NCI-H1048 (cell line): ENCODE measurements at regions not wholly inside any gene's neighbourhood (a gene's known extent, or its start where the extent isn't known, plus 50 kb on each side); places are given as distances from the start of the nearest gene placed in this dataset.
"Not testable (repeated sequence)": the region's sequence is repeated elsewhere in the genome, so short reads cannot be mapped to it uniquely, and the experiment has no call there.

Source experiments
- DNase-seq: peaks from one replicate; lab custom pipeline; 2025; lab: John Stamatoyannopoulos, UW

DNA sequence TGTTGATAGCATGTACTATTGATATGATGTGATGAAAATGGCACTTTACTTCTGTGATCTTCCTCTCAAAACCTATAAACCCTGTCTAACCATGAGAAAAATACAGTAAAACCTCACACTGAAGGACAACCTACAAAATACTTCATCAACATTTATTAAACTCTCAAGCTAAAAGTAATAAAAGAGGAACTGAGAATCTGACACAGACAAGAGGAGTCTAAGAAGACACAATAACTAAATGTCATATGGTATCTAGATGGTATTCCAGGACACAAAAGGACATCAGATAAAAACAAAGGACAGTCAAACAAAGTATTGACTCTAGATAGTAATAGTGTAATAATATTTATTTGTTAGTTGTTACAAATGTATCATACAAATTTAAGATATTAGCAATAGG lies 655.3 kb downstream of the SH3BGRL start:
- no peak for DNase-seq

- DNase-seq: no peak
Observed at GRCh38 chrX:81866873-81867272, 665.0 kb downstream of the SH3BGRL start.

- DNase-seq: no peak
Observed at GRCh38 chrX:81868979-81869378, 667.1 kb downstream of the SH3BGRL start.

GRCh38 chrX:81874807-81875206 lies 672.9 kb downstream of the SH3BGRL start:
- DNase-seq: no peak

GRCh38 chrX:81875800-81876199 lies 673.9 kb downstream of the SH3BGRL start:
- DNase-seq: no peak

GRCh38 chrX:81876437-81876836 lies 674.5 kb downstream of the SH3BGRL start:
- DNase-seq: no peak

GRCh38 chrX:81890521-81890920 lies 688.6 kb downstream of the SH3BGRL start:
- no peak for DNase-seq

- DNase-seq: no peak
Observed at GRCh38 chrX:81900522-81900921, 698.6 kb downstream of the SH3BGRL start.

DNA sequence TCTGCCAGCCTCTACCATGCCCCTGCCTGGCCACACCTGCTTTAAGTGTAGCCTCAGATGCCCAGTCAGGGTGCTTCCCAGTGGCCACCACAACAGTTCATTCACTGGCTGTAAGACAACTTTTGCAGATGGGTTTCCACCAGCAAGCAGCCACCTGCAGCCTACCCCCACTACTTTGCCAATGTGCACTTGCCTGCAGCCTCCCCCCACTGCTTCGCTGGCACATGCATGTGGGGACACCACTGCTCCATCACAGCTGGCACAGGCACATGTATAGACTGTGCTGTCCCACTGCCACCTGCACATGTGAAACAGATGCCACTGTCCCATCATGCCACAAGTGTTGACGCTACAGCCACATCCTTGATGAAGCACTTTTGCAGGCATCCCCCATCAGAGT lies 723.9 kb downstream of the SH3BGRL start:
- no peak for DNase-seq

DNA sequence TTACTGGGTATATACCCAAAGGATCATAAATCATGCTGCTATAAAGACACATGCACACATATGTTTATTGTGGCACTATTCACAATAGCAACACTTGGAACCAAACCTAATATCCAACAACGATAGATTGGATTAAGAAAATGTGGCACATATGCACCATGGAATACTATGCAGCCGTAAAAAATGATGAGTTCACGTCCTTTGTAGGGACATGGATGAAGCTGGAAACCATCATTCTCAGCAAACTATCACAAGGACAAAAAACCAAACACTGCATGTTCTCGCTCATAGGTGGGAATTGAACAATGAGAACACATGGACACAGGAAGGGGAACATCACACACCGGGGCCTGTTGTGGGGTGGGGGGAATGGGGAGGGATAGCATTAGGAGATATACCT lies 744.0 kb downstream of the SH3BGRL start:
- not testable (repeated sequence) for DNase-seq

GRCh38 chrX:81957318-81957717 lies 755.4 kb downstream of the SH3BGRL start:
- DNase-seq: no peak

- no peak for DNase-seq
Observed at GRCh38 chrX:81957900-81958545, 756.1 kb downstream of the SH3BGRL start.

DNA sequence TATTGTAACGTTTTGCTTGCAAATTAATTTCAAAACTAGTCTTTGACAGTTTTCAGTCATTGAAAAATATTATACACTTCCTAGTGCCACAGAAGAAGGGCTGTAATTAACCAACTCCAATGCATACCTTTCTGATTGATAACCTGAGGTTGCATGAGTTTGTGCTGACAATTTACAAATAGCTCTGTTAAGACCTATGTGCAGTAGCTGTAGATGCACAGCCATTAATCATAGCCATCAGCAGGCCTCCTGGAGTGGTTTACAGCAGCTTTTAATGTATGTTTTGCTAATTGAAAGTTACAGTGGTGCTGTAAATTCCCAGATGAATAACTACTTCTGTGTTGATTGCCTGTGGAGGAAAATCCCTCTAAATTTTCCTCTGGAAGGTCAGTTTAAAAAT lies 758.1 kb downstream of the SH3BGRL start:
- DNase-seq: no peak

DNA sequence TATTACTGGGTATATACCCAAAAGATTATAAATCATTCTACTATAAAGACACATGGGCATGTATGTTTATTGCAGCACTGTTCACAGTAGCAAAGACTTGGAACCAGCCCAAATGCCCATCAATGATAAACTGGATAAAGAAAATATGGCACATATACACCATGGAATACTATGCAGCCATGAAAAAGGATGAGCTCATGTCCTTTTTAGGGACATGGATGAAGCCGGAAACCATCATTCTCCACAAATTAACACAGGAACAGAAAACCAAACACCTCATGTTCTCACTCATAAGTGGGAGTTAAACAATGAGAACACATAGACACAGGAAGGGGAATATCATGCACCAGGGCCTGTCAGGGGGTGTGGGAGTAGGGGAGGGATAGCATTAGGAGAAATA lies 772.5 kb downstream of the SH3BGRL start:
- DNase-seq: not testable (repeated sequence)

- no peak for DNase-seq
Observed at GRCh38 chrX:81979806-81980515, 778.1 kb downstream of the SH3BGRL start.

DNA sequence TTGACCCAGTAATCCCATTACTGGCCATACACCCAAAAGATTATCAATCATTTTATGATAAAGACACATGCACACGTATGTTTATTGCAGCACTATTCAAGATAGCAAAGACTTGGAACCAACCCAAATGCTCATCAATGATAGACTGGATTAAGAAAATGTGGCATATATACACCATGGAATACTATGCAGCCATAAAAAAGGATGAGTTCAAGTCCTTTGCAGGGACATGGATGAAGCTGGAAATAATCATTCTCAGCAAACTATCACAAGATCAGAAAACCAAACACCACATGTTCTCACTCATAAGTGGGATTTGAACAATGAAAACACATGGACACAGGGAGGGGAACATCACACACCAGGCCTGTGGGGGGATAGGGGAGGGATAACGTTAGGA lies 785.3 kb downstream of the SH3BGRL start:
- not testable (repeated sequence) for DNase-seq

DNA sequence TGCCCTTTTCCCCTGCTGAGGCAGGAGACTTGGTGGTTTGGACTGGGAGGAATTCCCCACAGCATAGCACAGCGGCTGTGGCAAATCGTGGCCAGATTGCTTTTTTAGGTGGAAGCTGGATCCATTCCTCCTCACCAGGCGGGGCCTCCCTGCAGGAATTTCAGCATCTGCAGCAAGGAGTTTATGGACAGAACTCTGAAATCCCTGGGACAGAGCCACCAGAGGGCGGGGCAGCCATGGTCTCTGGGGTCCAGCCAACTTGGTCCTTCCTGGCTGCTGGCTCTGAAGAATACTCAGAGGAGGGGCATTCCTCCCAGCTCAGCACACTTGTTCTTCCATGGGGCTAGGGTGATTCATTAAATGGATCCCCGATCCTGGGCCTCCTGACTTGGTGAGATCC lies 794.3 kb downstream of the SH3BGRL start:
- no peak for DNase-seq

- no peak for DNase-seq
Observed at GRCh38 chrX:82029571-82030218, 827.8 kb downstream of the SH3BGRL start.

GRCh38 chrX:82031250-82031649 lies 829.3 kb downstream of the SH3BGRL start:
- DNase-seq: no peak

DNA sequence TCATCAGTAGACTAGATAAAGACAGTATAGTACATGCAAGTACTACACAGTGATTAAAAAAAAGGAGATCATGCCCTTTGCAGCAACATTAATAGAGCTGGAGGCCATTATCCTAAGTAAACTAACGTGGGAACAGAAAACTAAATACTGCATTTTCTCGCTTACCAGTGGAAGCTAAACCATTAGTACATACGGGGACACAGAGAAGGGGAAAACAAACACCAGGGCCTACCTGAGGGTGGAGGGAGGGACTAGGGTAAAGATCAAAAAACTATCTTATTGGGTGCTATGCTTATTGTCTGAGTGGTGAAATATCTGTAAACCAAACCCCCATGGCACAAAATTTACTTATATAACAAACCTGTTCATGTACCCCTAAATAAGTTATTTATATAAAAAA lies 836.9 kb downstream of the SH3BGRL start:
- DNase-seq: no peak

DNA sequence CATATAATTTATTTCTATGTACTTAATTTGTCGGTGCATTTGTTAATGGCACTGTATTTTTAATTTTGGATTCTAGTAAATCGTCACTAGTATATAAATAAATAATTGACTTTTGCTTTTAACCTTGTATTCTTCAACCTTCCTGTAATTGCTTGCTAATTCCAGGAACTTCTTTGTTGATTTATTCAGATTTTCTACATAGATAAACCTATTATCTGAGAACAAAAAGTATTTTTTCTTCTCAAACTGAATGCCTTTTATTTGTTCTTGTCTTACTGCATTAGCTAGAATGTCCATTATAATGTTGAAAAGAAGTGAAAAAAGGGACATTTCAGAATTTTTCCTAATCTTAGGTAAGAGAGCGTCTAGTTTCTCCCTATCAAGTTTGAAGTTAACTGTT lies 839.1 kb downstream of the SH3BGRL start:
- DNase-seq: no peak

DNA sequence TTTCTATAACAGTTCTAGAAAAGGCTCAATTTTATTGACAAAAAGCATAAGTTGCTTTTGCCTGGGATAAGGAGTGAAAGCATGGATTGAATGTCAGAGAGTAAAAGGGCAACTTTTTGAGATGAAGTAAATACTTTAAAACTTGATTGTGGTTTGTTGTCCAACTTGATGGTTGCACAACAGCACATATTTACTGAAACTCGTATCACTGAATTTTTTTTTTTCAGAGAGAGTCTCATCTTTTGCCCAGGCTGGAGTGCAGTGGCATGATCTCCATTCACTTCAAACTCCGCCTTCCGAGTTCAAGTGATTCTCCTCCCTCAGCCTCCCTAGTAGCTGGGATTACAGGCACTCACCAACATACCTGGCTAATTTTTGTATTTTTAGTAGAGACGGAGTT lies 856.8 kb downstream of the SH3BGRL start:
- DNase-seq: no peak

GRCh38 chrX:82070948-82071347 lies 869.0 kb downstream of the SH3BGRL start:
- no peak for DNase-seq
